HFFc6 (cell line): ENCODE measurements at regions not wholly inside any gene's neighbourhood (a gene's known extent, or its start where the extent isn't known, plus 50 kb on each side); places are given as distances from the start of the nearest gene placed in this dataset.
"Not testable (repeated sequence)": the region's sequence is repeated elsewhere in the genome, so short reads cannot be mapped to it uniquely, and the experiment has no call there.

Experiments
- DNase-seq: peaks from one replicate; pipeline ENCODE4 v3.0.0-alpha.2; 2018
- H3K27ac Mint-ChIP-seq: 2 replicates; pipeline ENCODE4 v1.8.0; 2020; ENCODE audit warnings: mild to moderate bottlenecking, mixed read lengths
- H3K27me3 Mint-ChIP-seq: 2 replicates; pipeline ENCODE4 v1.8.0; 2021; ENCODE audit warnings: mild to moderate bottlenecking, moderate library complexity, mixed read lengths; ENCODE audit not compliant: insufficient read depth
- H3K36me3 Mint-ChIP-seq: 2 replicates; pipeline ENCODE4 v1.8.0; 2021; ENCODE audit warnings: low read depth, mixed read lengths
- H3K4me1 Mint-ChIP-seq: 2 replicates; pipeline ENCODE4 v1.8.0; 2020; ENCODE audit warnings: low read depth, mixed read lengths
- H3K4me3 Mint-ChIP-seq: 2 replicates; pipeline ENCODE4 v1.8.0; 2020; ENCODE audit warnings: mild to moderate bottlenecking, moderate library complexity, mixed read lengths
- H3K9me3 Mint-ChIP-seq: 2 replicates; pipeline ENCODE4 v1.8.0; 2020; ENCODE audit warnings: mild to moderate bottlenecking, mixed read lengths
- TF ChIP-seq, protein P1 (sequence below): fragments of 200-600 bp; sonication (generic); IDR thresholded peaks from 2 replicates; pipeline ENCODE4 v1.5.0; 2021; ENCODE audit warnings: antibody characterized with exemption, mild to moderate bottlenecking

DNA sequence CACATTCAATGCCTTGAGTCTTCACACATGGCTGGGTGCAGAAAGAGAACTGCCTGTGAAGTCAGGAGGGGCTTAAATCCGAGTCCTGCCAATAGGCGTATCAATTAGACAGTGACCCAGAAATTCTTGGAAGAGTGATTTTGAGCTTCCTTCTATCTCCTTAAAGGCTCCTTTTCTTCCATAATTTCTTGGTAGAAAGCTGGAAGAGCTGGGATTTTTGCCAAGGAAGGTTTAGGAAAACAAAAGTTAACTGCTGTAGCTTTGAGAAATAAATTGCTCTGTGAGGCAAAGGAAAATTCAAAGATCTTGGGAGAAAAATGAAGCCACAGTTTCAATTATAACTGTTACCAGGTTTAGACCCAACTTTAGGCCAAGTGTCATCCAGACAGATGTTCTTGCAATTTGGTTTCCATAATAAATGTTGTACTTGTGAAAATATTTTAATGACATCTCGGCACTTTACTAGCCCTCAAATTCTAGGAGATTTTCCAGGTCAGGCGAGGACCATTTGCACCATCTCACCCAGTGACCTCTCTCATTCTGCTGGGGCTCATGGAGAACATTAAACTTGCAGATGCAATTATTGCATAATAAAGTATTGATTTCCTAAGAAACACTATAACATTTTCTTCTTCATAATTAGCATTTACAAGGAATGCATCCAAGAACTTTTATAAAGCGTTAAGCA lies 329.7 kb upstream of the MEIS1 start:
- TF ChIP-seq, protein P1, sequence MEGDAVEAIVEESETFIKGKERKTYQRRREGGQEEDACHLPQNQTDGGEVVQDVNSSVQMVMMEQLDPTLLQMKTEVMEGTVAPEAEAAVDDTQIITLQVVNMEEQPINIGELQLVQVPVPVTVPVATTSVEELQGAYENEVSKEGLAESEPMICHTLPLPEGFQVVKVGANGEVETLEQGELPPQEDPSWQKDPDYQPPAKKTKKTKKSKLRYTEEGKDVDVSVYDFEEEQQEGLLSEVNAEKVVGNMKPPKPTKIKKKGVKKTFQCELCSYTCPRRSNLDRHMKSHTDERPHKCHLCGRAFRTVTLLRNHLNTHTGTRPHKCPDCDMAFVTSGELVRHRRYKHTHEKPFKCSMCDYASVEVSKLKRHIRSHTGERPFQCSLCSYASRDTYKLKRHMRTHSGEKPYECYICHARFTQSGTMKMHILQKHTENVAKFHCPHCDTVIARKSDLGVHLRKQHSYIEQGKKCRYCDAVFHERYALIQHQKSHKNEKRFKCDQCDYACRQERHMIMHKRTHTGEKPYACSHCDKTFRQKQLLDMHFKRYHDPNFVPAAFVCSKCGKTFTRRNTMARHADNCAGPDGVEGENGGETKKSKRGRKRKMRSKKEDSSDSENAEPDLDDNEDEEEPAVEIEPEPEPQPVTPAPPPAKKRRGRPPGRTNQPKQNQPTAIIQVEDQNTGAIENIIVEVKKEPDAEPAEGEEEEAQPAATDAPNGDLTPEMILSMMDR: no peak
- no peaks in the 10 kb centered on the region for H3K36me3 Mint-ChIP-seq
- H3K4me1 Mint-ChIP-seq: no peaks in the 10 kb centered on the region
- no peak overlapping the region for H3K4me3 Mint-ChIP-seq
- H3K27ac Mint-ChIP-seq: no peak overlapping the region
- no peak for DNase-seq
- H3K9me3 Mint-ChIP-seq: peaks cover 4% of the 10 kb centered on the region; the same call in 1 of the 2 replicates
- H3K27me3 Mint-ChIP-seq: no peaks in the 10 kb centered on the region

DNA sequence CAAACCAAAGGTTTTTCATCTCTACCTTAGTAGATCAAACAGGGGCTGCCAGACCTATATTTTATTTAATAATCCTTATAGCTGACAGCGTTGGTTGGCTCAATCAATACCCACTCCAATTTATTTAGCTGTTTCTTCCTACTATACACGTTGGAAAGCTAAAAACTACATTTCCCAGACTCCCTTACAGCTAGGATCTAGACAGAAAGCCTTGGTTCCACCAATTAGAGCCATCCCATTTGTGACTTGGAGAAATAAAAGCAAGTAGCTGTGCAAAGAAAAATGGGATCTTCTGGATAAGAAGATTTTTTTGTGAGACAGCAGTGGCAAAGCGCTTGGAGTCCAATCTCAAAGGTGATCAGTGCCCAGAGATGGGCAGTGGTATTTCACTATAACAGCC lies 331.3 kb upstream of the MEIS1 start:
- no peak for DNase-seq
- Mint-ChIP-seq H3K9me3 (peaks cover 11% of the 10 kb centered on the region), H3K36me3 (no peaks in the 10 kb centered on the region), H3K4me3 (no peak overlapping the region), H3K4me1 (no peaks in the 10 kb centered on the region), H3K27me3 (no peaks in the 10 kb centered on the region), H3K27ac (no peak overlapping the region)
- TF ChIP-seq, protein P1: no peak

DNA sequence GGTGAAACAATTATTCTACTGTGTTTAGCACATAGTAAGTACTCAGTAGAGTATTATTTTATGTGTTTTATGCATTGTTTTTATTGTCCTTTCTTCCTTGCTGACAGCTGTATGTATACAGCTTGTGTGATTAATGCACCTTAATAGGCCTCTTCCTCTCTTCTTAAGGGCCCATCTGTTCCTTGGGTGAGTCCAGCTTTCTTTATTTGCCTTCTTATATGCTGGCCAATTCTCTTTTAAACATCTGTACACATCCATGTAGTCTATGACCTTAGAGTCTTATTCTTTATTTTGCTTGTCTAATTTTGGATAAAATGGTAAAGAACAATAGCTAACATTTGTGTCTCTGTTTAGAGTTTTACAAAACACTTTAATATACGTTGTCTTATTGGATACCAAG lies 333.7 kb upstream of the MEIS1 start:
- Mint-ChIP-seq H3K36me3 (peaks cover 2% of the 10 kb centered on the region; the same call in 1 of the 2 replicates), H3K27ac (no peak overlapping the region), H3K4me1 (no peaks in the 10 kb centered on the region), H3K27me3 (peaks cover 2% of the 10 kb centered on the region; the same call in 1 of the 2 replicates), H3K4me3 (no peak overlapping the region), H3K9me3 (peaks cover 35% of the 10 kb centered on the region)
- TF ChIP-seq, protein P1: no peak
- no peak for DNase-seq

DNA sequence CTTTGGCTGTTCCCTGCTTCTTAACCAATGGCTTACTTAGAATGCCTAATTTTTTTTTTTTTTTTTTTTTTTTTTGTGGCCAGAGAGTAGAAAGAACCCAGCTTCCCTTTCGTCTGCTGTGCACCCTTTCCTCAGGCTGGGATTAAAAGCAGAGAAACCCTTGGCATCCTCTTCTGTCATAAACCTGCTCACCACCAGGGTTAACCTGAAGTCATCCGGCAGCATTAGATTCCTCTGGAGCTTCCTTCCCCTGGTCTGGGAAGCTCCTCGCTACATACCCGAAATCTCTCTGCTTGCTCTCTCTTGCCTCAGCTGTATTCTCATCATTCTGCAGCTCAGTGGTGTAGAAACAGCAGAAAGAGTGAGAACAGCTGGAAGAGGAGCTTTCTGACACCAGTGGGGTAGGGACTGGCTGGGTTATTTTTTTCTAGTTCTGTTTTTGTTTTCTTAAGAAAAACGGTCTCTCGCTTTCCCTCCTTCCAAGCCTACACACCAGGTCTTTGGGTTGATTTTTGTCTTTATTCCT lies 339.0 kb upstream of the MEIS1 start:
- H3K4me3 Mint-ChIP-seq: no peak overlapping the region
- TF ChIP-seq, protein P1: no peak
- peaks cover 4% of the 10 kb centered on the region; the same call in 1 of the 2 replicates for H3K36me3 Mint-ChIP-seq
- no peaks in the 10 kb centered on the region for H3K4me1 Mint-ChIP-seq
- no peak overlapping the region for H3K27ac Mint-ChIP-seq
- DNase-seq: no peak
- H3K27me3 Mint-ChIP-seq: peaks cover 2% of the 10 kb centered on the region; the same call in 1 of the 2 replicates
- H3K9me3 Mint-ChIP-seq: peaks cover 43% of the 10 kb centered on the region

DNA sequence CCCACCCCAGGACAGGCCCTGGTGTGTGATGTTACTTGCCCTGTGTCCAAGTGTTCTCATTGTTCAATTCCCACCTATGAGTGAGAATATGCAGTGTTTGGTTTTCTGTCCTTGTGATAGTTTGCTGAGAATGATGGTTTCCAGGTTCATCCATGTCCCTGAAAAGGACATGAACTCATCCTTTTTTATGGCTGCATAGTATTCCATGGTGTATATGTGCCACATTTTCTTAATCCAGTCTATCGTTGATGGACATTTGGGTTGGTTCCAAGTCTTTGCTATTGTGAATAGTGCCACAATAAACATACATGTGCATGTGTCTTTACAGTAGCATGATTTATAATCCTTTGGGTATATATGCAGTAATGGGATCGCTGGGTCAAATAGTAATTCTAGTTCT lies 340.2 kb upstream of the MEIS1 start:
- DNase-seq, H3K27me3 Mint-ChIP-seq, H3K4me3 Mint-ChIP-seq, H3K36me3 Mint-ChIP-seq, H3K27ac Mint-ChIP-seq, H3K4me1 Mint-ChIP-seq: not testable (repeated sequence)
- H3K9me3 Mint-ChIP-seq: peaks cover 51% of the 10 kb centered on the region

DNA sequence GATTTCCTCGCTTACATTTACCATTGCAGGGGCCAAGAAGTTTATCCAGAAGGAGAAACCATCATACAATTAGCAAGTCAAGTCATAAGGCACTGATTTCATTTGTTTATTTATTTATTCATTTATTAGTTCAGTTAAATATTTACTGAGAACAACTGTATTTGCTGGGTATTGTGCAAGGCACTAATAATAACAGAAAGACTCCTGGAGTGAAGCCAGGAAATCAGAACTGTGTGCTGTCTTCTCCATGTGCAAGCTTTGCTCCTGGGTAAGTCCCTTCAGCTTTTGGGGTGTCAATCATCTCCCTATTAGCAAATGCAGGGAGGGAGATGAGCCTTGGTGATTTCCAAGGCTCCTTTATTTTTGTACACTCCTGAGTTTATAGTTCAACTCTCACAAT lies 341.6 kb upstream of the MEIS1 start:
- H3K4me3 Mint-ChIP-seq: no peak overlapping the region
- peaks cover 2% of the 10 kb centered on the region; the same call in 1 of the 2 replicates for H3K27me3 Mint-ChIP-seq
- no peaks in the 10 kb centered on the region for H3K4me1 Mint-ChIP-seq
- TF ChIP-seq, protein P1: no peak
- H3K27ac Mint-ChIP-seq: no peak overlapping the region
- H3K36me3 Mint-ChIP-seq: peaks cover 4% of the 10 kb centered on the region; the same call in 1 of the 2 replicates
- DNase-seq: no peak
- H3K9me3 Mint-ChIP-seq: peaks cover 50% of the 10 kb centered on the region
